ENCODE measurements at regions not wholly inside any gene's neighbourhood (a gene's known extent, or its start where the extent isn't known, plus 50 kb on each side); places are given as distances from the start of the nearest gene placed in this dataset.
"Not testable (repeated sequence)": the region's sequence is repeated elsewhere in the genome, so short reads cannot be mapped to it uniquely, and the experiment has no call there.

- Histone ChIP-seq H3K9me3 (replicated peaks) (peaks cover 82% of the 10 kb centered on the region), H3K27ac (replicated peaks) (no peak overlapping the region), H3K4me3 (no peak overlapping the region), H3K27me3 (ENCODE audit: low read depth) (no peaks in the 10 kb centered on the region), H3K4me1 (no peaks in the 10 kb centered on the region), H3K36me3 (peaks cover 7% of the 10 kb centered on the region)
- TF ChIP-seq CTCF (IDR thresholded peaks at IDR 0.05; ENCODE audit: borderline replicate concordance), result no peak
- DNase-seq, result no peak
- intact Hi-C loops (cut with micrococcal nuclease), result no loop called here
Observed at GRCh38 chr7:64469673-64470072, 93.2 kb downstream of the ZNF680 start.

GRCh38 chr7:64465551-64465950 lies 97.3 kb downstream of the ZNF680 start:
- no peak for TF ChIP-seq CTCF (IDR thresholded peaks at IDR 0.05; ENCODE audit: borderline replicate concordance)
- DNase-seq, result no peak
- intact Hi-C loops (cut with micrococcal nuclease), result no loop called here
- H3K4me3 ChIP-seq, result no peak overlapping the region
- no peak overlapping the region for H3K27ac ChIP-seq (replicated peaks)
- peaks cover 42% of the 10 kb centered on the region for H3K9me3 ChIP-seq (replicated peaks)
- peaks cover 7% of the 10 kb centered on the region for H3K36me3 ChIP-seq
- H3K27me3 ChIP-seq (ENCODE audit: low read depth), result no peaks in the 10 kb centered on the region
- peaks cover 7% of the 10 kb centered on the region for H3K4me1 ChIP-seq

- peaks cover 7% of the 10 kb centered on the region for H3K4me1 ChIP-seq
- peaks cover 25% of the 10 kb centered on the region for H3K9me3 ChIP-seq (replicated peaks)
- H3K27me3 ChIP-seq (ENCODE audit: low read depth), result no peaks in the 10 kb centered on the region
- TF ChIP-seq CTCF (IDR thresholded peaks at IDR 0.05; ENCODE audit: borderline replicate concordance), result no peak
- intact Hi-C loops (cut with micrococcal nuclease), result no loop called here
- DNase-seq, result peak; percentile 82
- peaks cover under 1% of the 10 kb centered on the region for H3K36me3 ChIP-seq
- peak overlapping the region; percentile 79 for H3K4me3 ChIP-seq
- H3K27ac ChIP-seq (replicated peaks), result peak overlapping the region; percentile 11
Observed at GRCh38 chr7:64463636-64464375, 99.1 kb downstream of the ZNF680 start.

- H3K27ac ChIP-seq (replicated peaks); H3K4me3 ChIP-seq; H3K27me3 ChIP-seq (ENCODE audit: low read depth); intact Hi-C loops (cut with micrococcal nuclease); DNase-seq; H3K36me3 ChIP-seq; H3K9me3 ChIP-seq (replicated peaks); H3K4me1 ChIP-seq: not testable (repeated sequence)
Observed at GRCh38 chr7:64459858-64460257, 103.0 kb downstream of the ZNF680 start.

GRCh38 chr7:64433590-64433989 lies 119.8 kb downstream of the ZNF736 start:
- no peak overlapping the region for H3K27ac ChIP-seq (replicated peaks)
- intact Hi-C loops (cut with micrococcal nuclease), result no loop called here
- no peaks in the 10 kb centered on the region for H3K4me1 ChIP-seq
- H3K36me3 ChIP-seq, result no peaks in the 10 kb centered on the region
- no peak overlapping the region for H3K4me3 ChIP-seq
- peaks cover 28% of the 10 kb centered on the region for H3K9me3 ChIP-seq (replicated peaks)
- H3K27me3 ChIP-seq (ENCODE audit: low read depth), result peaks cover 5% of the 10 kb centered on the region
- no peak for TF ChIP-seq CTCF (IDR thresholded peaks at IDR 0.05; ENCODE audit: borderline replicate concordance)
- DNase-seq, result no peak

GRCh38 chr7:64431838-64432237 lies 118.1 kb downstream of the ZNF736 start:
- no peaks in the 10 kb centered on the region for H3K27me3 ChIP-seq (ENCODE audit: low read depth)
- no peak for TF ChIP-seq CTCF (IDR thresholded peaks at IDR 0.05; ENCODE audit: borderline replicate concordance)

More at GRCh38 chr7:64431838-64432237, 118.1 kb downstream of the ZNF736 start:
- no peaks in the 10 kb centered on the region for H3K36me3 ChIP-seq
- H3K4me1 ChIP-seq, result no peaks in the 10 kb centered on the region
- no peak for DNase-seq
- H3K27ac ChIP-seq (replicated peaks), result no peak overlapping the region
- intact Hi-C loops (cut with micrococcal nuclease), result no loop called here
- H3K9me3 ChIP-seq (replicated peaks), result peaks cover 30% of the 10 kb centered on the region
- H3K4me3 ChIP-seq, result no peak overlapping the region
